ENCODE measurements at regions not wholly inside any gene's neighbourhood (a gene's known extent, or its start where the extent isn't known, plus 50 kb on each side); places are given as distances from the start of the nearest gene placed in this dataset.

DNA sequence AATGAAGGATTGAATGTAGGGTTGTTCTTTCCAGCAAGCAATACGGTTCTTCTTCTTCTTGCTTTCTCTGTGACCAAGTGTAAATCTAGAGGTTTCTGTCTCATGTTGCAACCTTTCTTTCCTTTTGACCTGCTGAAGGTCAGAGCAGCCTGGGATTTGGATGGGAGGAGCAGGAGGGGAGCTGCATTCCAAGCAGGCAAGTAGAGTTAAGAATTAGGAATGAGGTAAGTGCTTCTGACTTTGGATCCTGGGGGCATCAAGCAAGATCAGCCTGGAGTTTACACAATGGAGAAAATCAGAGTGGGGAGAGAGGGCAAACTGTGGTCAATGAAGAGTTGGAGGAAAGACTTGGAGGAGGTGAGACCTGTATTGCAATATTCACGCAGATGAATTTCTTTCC is 225.6 kb upstream of the ZBED5 start:
- FAIRE-seq = no peak
- TF ChIP-seq, protein P1, sequence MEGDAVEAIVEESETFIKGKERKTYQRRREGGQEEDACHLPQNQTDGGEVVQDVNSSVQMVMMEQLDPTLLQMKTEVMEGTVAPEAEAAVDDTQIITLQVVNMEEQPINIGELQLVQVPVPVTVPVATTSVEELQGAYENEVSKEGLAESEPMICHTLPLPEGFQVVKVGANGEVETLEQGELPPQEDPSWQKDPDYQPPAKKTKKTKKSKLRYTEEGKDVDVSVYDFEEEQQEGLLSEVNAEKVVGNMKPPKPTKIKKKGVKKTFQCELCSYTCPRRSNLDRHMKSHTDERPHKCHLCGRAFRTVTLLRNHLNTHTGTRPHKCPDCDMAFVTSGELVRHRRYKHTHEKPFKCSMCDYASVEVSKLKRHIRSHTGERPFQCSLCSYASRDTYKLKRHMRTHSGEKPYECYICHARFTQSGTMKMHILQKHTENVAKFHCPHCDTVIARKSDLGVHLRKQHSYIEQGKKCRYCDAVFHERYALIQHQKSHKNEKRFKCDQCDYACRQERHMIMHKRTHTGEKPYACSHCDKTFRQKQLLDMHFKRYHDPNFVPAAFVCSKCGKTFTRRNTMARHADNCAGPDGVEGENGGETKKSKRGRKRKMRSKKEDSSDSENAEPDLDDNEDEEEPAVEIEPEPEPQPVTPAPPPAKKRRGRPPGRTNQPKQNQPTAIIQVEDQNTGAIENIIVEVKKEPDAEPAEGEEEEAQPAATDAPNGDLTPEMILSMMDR (IDR thresholded peaks at IDR 0.05; ENCODE audit: insufficient read depth, low read length, severe bottlenecking) = no peak
- H3K4me3 ChIP-seq (ENCODE audit: low read depth, low read length) = no peak overlapping the region
- H3K27me3 ChIP-seq (ENCODE audit: control insufficient read depth, insufficient read depth, low read length) = peaks cover 3% of the 10 kb centered on the region
- H3K36me3 ChIP-seq (ENCODE audit: control insufficient read depth, insufficient read depth, low read length) = no peaks in the 10 kb centered on the region
- DNase-seq (ENCODE audit: low read depth) = no peak

DNA sequence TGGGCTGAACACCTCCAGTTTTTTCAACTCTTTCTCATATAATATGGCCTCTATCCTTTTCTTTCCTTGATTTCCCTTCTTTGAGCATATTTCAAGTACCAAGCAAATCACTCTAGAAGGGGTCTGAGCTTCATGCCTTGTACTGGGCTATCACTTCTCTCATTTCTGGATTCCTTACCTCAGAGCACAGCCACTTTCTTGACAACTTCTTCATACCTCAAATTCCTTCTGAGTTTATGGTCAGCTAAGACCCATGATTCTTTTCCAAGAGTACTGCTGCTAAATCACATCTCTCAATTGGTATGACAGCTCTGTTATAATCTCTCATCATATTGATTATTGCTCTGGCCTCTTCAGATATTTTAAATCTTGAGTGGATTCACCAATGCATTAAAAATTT is 224.8 kb upstream of the ZBED5 start:
- no peak for FAIRE-seq
- no peak for DNase-seq (ENCODE audit: low read depth)
- TF ChIP-seq, protein P1 (IDR thresholded peaks at IDR 0.05; ENCODE audit: insufficient read depth, low read length, severe bottlenecking) = no peak
- peaks cover 3% of the 10 kb centered on the region for H3K27me3 ChIP-seq (ENCODE audit: control insufficient read depth, insufficient read depth, low read length)
- no peaks in the 10 kb centered on the region for H3K36me3 ChIP-seq (ENCODE audit: control insufficient read depth, insufficient read depth, low read length)
- H3K4me3 ChIP-seq (ENCODE audit: low read depth, low read length) = no peak overlapping the region

DNA sequence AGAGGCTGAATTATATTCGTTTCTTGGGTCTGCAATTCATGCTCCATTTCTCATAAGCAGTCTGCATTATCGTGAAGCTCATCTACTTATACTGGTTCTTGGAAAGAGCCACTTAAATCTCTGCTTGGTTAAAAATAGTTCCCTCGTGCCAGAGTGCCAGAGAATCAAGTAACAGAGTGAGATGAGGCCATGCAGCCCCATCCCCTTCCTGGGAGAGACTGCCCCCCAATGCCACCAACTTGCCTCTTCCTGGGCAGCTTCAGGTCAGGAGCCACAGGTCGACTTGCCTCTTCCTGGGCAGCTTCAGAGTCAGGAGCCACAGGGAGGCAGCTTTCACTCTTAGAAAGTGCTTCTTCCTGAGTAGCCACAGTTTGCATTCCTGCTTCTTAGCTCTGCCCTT is 223.9 kb upstream of the ZBED5 start:
- H3K27me3 ChIP-seq (ENCODE audit: control insufficient read depth, insufficient read depth, low read length) = peaks cover 5% of the 10 kb centered on the region
- TF ChIP-seq, protein P1 (IDR thresholded peaks at IDR 0.05; ENCODE audit: insufficient read depth, low read length, severe bottlenecking) = no peak
- H3K4me3 ChIP-seq (ENCODE audit: low read depth, low read length) = no peak overlapping the region
- no peak for DNase-seq (ENCODE audit: low read depth)
- FAIRE-seq = no peak
- H3K36me3 ChIP-seq (ENCODE audit: control insufficient read depth, insufficient read depth, low read length) = no peaks in the 10 kb centered on the region

DNA sequence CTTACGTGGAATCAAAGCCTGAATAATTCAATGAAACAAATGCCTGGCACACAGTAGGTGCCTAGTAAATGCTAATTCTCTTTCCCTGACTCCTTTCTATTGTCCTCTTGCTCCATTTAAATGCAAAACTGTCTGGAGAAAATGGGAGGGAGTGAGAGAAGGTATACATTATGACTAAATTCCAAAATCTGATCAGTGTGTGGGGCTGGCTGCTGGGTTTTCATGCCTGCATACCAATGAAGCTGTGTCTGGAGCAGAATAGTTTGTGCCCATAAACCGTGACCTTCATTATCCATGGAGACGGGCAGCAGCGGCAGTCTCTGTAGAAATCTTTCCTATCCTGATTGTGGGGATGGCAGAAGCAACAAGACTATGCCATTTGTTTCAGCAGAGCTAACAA is 223.4 kb upstream of the ZBED5 start:
- TF ChIP-seq, protein P1 (IDR thresholded peaks at IDR 0.05; ENCODE audit: insufficient read depth, low read length, severe bottlenecking) = no peak
- peaks cover 5% of the 10 kb centered on the region for H3K27me3 ChIP-seq (ENCODE audit: control insufficient read depth, insufficient read depth, low read length)
- no peaks in the 10 kb centered on the region for H3K36me3 ChIP-seq (ENCODE audit: control insufficient read depth, insufficient read depth, low read length)
- FAIRE-seq (no peak), DNase-seq (ENCODE audit: low read depth) (no peak)
- no peak overlapping the region for H3K4me3 ChIP-seq (ENCODE audit: low read depth, low read length)

DNA sequence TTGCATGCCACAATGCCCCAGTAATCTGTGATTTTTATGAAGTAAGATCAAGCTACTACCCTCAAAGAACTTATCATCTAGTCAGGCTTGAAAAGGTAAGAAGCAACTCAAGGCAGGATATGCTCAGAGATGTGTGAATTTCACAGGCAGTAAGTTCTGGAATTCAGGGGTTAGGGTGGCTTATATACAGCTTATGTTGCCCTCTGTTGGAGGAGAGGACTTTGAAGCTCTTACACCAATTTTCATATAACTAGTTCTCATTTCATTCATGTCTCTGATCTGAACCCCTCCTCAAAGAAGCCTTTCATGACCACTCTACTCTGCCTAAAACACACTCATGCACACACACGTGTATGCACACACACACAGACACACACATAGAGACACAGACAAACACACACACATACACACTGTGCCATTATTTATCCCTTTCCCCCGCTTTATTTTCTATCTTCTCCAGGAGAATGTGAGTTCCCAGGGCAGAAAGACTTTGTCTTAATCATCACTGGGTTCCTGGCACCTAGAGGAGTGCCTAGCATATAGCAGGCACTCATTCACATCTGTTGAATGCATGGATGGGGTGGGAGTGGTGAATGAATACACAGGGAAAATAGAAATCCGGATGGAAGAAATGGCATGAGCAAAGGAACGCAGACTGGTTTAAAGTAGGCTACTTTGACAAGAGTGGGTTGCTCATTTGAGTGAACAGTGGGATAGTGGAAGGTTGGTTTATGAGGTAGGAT is 220.7 kb upstream of the ZBED5 start:
- peak; percentile 21 for DNase-seq (ENCODE audit: low read depth)
- H3K4me3 ChIP-seq (ENCODE audit: low read depth, low read length) = no peak overlapping the region
- TF ChIP-seq, protein P1 (IDR thresholded peaks at IDR 0.05; ENCODE audit: insufficient read depth, low read length, severe bottlenecking) = no peak
- H3K27me3 ChIP-seq (ENCODE audit: control insufficient read depth, insufficient read depth, low read length) = peaks cover 9% of the 10 kb centered on the region
- FAIRE-seq = no peak
- H3K36me3 ChIP-seq (ENCODE audit: control insufficient read depth, insufficient read depth, low read length) = no peaks in the 10 kb centered on the region

DNA sequence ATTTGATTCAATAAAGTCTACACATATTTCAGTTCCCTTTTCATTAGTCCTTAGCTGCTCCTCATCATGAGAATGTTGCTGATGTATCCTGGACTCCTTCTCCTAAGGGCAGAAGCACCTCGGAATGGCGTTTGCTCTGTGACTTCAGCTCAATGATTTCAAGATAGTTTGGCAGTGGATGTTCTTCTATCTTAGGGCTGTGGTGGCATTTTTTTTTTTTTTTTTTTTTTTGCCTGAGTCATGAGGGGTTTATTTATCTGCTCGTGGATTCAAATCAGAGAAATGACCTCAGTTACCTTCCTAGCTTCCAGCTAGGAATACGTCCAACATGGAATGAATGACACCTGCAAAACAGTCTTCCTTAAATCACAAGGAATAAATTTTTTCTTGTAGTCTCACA is 220.0 kb upstream of the ZBED5 start:
- Histone ChIP-seq H3K27me3 (ENCODE audit: control insufficient read depth, insufficient read depth, low read length) (peaks cover 9% of the 10 kb centered on the region), H3K4me3 (ENCODE audit: low read depth, low read length) (no peak overlapping the region), H3K36me3 (ENCODE audit: control insufficient read depth, insufficient read depth, low read length) (no peaks in the 10 kb centered on the region)
- DNase-seq (ENCODE audit: low read depth) = no peak
- TF ChIP-seq, protein P1 (IDR thresholded peaks at IDR 0.05; ENCODE audit: insufficient read depth, low read length, severe bottlenecking) = no peak
- FAIRE-seq = no peak

All from bronchial epithelial cell (primary cell).